ENCODE measurements at regions not wholly inside any gene's neighbourhood (a gene's known extent, or its start where the extent isn't known, plus 50 kb on each side); places are given as distances from the start of the nearest gene placed in this dataset.

- no peak for ATAC-seq
- TF ChIP-seq MIER3 (CRISPR knock-in tag; IDR thresholded peaks at IDR 0.05; ENCODE audit: borderline replicate concordance) (no peak), TEAD2 (CRISPR knock-in tag; IDR thresholded peaks at IDR 0.05) (no peak), DMTF1 (CRISPR knock-in tag; IDR thresholded peaks at IDR 0.05) (no peak), PPARG (CRISPR knock-in tag; conservative IDR thresholded peaks at IDR 0.05) (no peak), RXRA (CRISPR knock-in tag; IDR thresholded peaks at IDR 0.05) (no peak), ETS1 (CRISPR knock-in tag; IDR thresholded peaks at IDR 0.05) (no peak), ZNF615 (CRISPR knock-in tag; IDR thresholded peaks at IDR 0.05; ENCODE audit: borderline replicate concordance) (no peak), REL (CRISPR knock-in tag; conservative IDR thresholded peaks at IDR 0.05) (no peak), ZNF563 (CRISPR knock-in tag; IDR thresholded peaks at IDR 0.05) (no peak), HOXA3 (CRISPR knock-in tag; IDR thresholded peaks at IDR 0.05) (no peak), ONECUT2 (CRISPR knock-in tag; IDR thresholded peaks at IDR 0.05) (no peak)
- 6% methylated on average over 5 of the region's 5 CpGs for whole genome bisulfite sequencing (ENCODE audit: low lambda C conversion rate)
- BruUV-seq (replicated peaks), result no TSS peak
- intact Hi-C loops (cut with micrococcal nuclease; ENCODE audit: unreplicated experiment), result no loop called here
- POLR2A ChIA-PET, result no interaction called here
- FAIRE-seq, result no peak
- no peak overlapping the region for H3K4me3 ChIP-seq (replicated peaks in 1 of 3; ENCODE audit: insufficient read depth in 1 of 3, low read depth in 2 of 3, low read length in 3 of 3)
- no peak overlapping the region for H3K27ac ChIP-seq (ENCODE audit: extremely low read length, insufficient read depth, low read length)
- no peaks in the 10 kb centered on the region for H3K4me1 ChIP-seq (ENCODE audit: insufficient read depth, low read length)
- no peaks in the 10 kb centered on the region for H3K36me3 ChIP-seq (replicated peaks in 1 of 2; ENCODE audit: control insufficient read depth in 1 of 2, insufficient read depth in 2 of 2, low read length in 2 of 2)
- H3K27me3 ChIP-seq (ENCODE audit: control insufficient read depth in 1 of 2, insufficient read depth in 2 of 2, low read length in 2 of 2), result no peaks in the 10 kb centered on the region; a peak in 1 of 5 replicates
- H3K9me3 ChIP-seq (ENCODE audit: low read length), result no peaks in the 10 kb centered on the region
- H3K79me2 ChIP-seq (ENCODE audit: insufficient read depth, low read length), result no peaks in the 10 kb centered on the region
- CTCF ChIA-PET (ENCODE audit: low intra/inter-chr PET ratio, low total read pairs), result no interaction called here
- no peak overlapping the region for H2AFZ ChIP-seq (ENCODE audit: low read length)
- H3K9ac ChIP-seq (ENCODE audit: insufficient read depth, low read depth, low read length), result no peak overlapping the region
- in situ Hi-C loops (cut with HindIII; ENCODE audit: extremely low pct_ligation_motif_present, low pct_unique_long_range_greater_than_20kb), result no loop called here
- no peak for DNase-seq (ENCODE audit: low spot score)
- H3K4me2 ChIP-seq (ENCODE audit: low read depth, low read length), result no peak overlapping the region
- no peaks in the 10 kb centered on the region for H4K20me1 ChIP-seq (ENCODE audit: insufficient read depth, low read length)
These were observed 458.9 kb downstream of the HACE1 start for GRCh38 chr6:104400844-104401243.

All from HepG2 (cell line).